ENCODE measurements at regions not wholly inside any gene's neighbourhood (a gene's known extent, or its start where the extent isn't known, plus 50 kb on each side); places are given as distances from the start of the nearest gene placed in this dataset.

GRCh38 chr13:86841264-86841663 lies 829.9 kb upstream of the SLITRK5 start:
- DNase-seq (no peak), ATAC-seq (no peak)
- H3K27me3 ChIP-seq: no peaks in the 10 kb centered on the region
- intact Hi-C loops (cut with DNase I): no loop called here
- no peak overlapping the region for H3K4me3 ChIP-seq
- no peaks in the 10 kb centered on the region for H3K36me3 ChIP-seq
- 83 to 91% methylated on average over 1 of the region's 1 CpG for WGBS, 2 donors
- peaks cover 0 to 34% (median 3%) of the 10 kb centered on the region in 11 donors for H3K9me3 ChIP-seq
- no peaks in the 10 kb centered on the region for H3K4me1 ChIP-seq
- no peak for TF ChIP-seq CTCF (IDR thresholded peaks at IDR 0.05)
- no peak overlapping the region for H3K27ac ChIP-seq

GRCh38 chr13:86846501-86846900 lies 824.7 kb upstream of the SLITRK5 start:
- H3K36me3 ChIP-seq: no peaks in the 10 kb centered on the region
- no peak overlapping the region for H3K27ac ChIP-seq
- no peaks in the 10 kb centered on the region for H3K27me3 ChIP-seq
- ATAC-seq (no peak), DNase-seq (no peak)
- intact Hi-C loops (cut with DNase I): no loop called here
- no peak for TF ChIP-seq CTCF (IDR thresholded peaks at IDR 0.05)
- H3K9me3 ChIP-seq: peaks cover 0 to 5% (median 0%) of the 10 kb centered on the region in 11 donors
- no peak overlapping the region for H3K4me3 ChIP-seq
- 44 to 46% methylated on average over 1 of the region's 1 CpG for WGBS, 2 donors
- no peaks in the 10 kb centered on the region for H3K4me1 ChIP-seq

GRCh38 chr13:86848716-86849115 lies 822.5 kb upstream of the SLITRK5 start:
- TF ChIP-seq CTCF (IDR thresholded peaks at IDR 0.05): no peak
- H3K9me3 ChIP-seq: peaks cover 0 to 5% (median 0%) of the 10 kb centered on the region in 11 donors
- DNase-seq: no peak
- H3K36me3 ChIP-seq: no peaks in the 10 kb centered on the region
- intact Hi-C loops (cut with DNase I): no loop called here
- no peak overlapping the region for H3K27ac ChIP-seq
- ATAC-seq: no peak
- H3K4me1 ChIP-seq: no peaks in the 10 kb centered on the region
- H3K4me3 ChIP-seq: no peak overlapping the region
- WGBS, 2 donors: 96 to 97% methylated on average over 1 of the region's 1 CpG
- no peaks in the 10 kb centered on the region for H3K27me3 ChIP-seq

GRCh38 chr13:86856991-86857390 lies 814.2 kb upstream of the SLITRK5 start:
- H3K36me3 ChIP-seq: no peaks in the 10 kb centered on the region
- no peak for TF ChIP-seq CTCF (IDR thresholded peaks at IDR 0.05)
- H3K4me1 ChIP-seq: no peaks in the 10 kb centered on the region
- H3K27ac ChIP-seq: no peak overlapping the region
- intact Hi-C loops (cut with DNase I): no loop called here
- peaks cover 0 to 11% (median 0%) of the 10 kb centered on the region in 11 donors for H3K9me3 ChIP-seq
- H3K4me3 ChIP-seq: no peak overlapping the region
- DNase-seq (no peak), ATAC-seq (no peak)
- no peaks in the 10 kb centered on the region for H3K27me3 ChIP-seq
- 76% methylated on average over 8 of the region's 8 CpGs for WGBS, 2 donors

- no peak for TF ChIP-seq CTCF (IDR thresholded peaks at IDR 0.05)
- Histone ChIP-seq H3K4me3 (no peak overlapping the region), H3K27me3 (no peaks in the 10 kb centered on the region), H3K27ac (no peak overlapping the region), H3K4me1 (no peaks in the 10 kb centered on the region), H3K9me3 (peaks cover 0 to 14% (median 0%) of the 10 kb centered on the region in 11 donors), H3K36me3 (no peaks in the 10 kb centered on the region)
- ATAC-seq (no peak), DNase-seq (no peak)
- intact Hi-C loops (cut with DNase I): no loop called here
Measured at GRCh38 chr13:86858216-86858615, 813.0 kb upstream of the SLITRK5 start.
